HFFc6 (cell line): ENCODE measurements at regions not wholly inside any gene's neighbourhood (a gene's known extent, or its start where the extent isn't known, plus 50 kb on each side); places are given as distances from the start of the nearest gene placed in this dataset.
"Not testable (repeated sequence)": the region's sequence is repeated elsewhere in the genome, so short reads cannot be mapped to it uniquely, and the experiment has no call there.

ENCODE experiments used
- DNase-seq: peaks from one replicate; pipeline ENCODE4 v3.0.0-alpha.2; 2018
- H3K27ac Mint-ChIP-seq: 2 replicates; pipeline ENCODE4 v1.8.0; 2020; ENCODE audit warnings: mild to moderate bottlenecking, mixed read lengths
- H3K27me3 Mint-ChIP-seq: 2 replicates; pipeline ENCODE4 v1.8.0; 2021; ENCODE audit warnings: mild to moderate bottlenecking, moderate library complexity, mixed read lengths; ENCODE audit not compliant: insufficient read depth
- H3K36me3 Mint-ChIP-seq: 2 replicates; pipeline ENCODE4 v1.8.0; 2021; ENCODE audit warnings: low read depth, mixed read lengths
- H3K4me1 Mint-ChIP-seq: 2 replicates; pipeline ENCODE4 v1.8.0; 2020; ENCODE audit warnings: low read depth, mixed read lengths
- H3K4me3 Mint-ChIP-seq: 2 replicates; pipeline ENCODE4 v1.8.0; 2020; ENCODE audit warnings: mild to moderate bottlenecking, moderate library complexity, mixed read lengths
- H3K9me3 Mint-ChIP-seq: 2 replicates; pipeline ENCODE4 v1.8.0; 2020; ENCODE audit warnings: mild to moderate bottlenecking, mixed read lengths
- TF ChIP-seq, protein P1 (sequence below): fragments of 200-600 bp; sonication (generic); IDR thresholded peaks from 2 replicates; pipeline ENCODE4 v1.5.0; 2021; ENCODE audit warnings: antibody characterized with exemption, mild to moderate bottlenecking

DNA sequence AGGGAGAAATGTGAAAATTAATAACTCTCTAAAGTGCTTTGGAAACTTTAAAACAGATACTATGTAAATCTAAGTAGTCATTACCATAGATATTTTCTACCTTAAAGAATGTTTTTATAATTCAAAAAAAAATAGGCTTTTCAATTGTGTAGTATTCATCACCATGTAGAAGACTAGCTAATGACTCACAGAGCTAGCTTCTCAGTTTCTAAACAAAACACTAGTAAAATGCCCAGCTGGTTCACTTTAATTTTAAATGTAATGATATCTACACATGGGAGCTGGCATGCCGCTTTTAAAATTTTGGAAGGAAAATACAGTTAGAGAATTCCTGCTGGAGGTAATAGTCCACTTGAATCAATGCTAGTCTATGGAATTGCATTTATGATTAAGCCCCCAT, 509.8 kb downstream of the CSNK1G3 start:
- no peaks in the 10 kb centered on the region; the same call in 1 of the 2 replicates for H3K27me3 Mint-ChIP-seq
- H3K4me1 Mint-ChIP-seq, result no peaks in the 10 kb centered on the region
- no peak overlapping the region for H3K27ac Mint-ChIP-seq
- DNase-seq, result no peak
- no peaks in the 10 kb centered on the region for H3K36me3 Mint-ChIP-seq
- TF ChIP-seq, protein P1, sequence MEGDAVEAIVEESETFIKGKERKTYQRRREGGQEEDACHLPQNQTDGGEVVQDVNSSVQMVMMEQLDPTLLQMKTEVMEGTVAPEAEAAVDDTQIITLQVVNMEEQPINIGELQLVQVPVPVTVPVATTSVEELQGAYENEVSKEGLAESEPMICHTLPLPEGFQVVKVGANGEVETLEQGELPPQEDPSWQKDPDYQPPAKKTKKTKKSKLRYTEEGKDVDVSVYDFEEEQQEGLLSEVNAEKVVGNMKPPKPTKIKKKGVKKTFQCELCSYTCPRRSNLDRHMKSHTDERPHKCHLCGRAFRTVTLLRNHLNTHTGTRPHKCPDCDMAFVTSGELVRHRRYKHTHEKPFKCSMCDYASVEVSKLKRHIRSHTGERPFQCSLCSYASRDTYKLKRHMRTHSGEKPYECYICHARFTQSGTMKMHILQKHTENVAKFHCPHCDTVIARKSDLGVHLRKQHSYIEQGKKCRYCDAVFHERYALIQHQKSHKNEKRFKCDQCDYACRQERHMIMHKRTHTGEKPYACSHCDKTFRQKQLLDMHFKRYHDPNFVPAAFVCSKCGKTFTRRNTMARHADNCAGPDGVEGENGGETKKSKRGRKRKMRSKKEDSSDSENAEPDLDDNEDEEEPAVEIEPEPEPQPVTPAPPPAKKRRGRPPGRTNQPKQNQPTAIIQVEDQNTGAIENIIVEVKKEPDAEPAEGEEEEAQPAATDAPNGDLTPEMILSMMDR, result no peak
- H3K9me3 Mint-ChIP-seq, result no peaks in the 10 kb centered on the region
- no peak overlapping the region for H3K4me3 Mint-ChIP-seq

DNA sequence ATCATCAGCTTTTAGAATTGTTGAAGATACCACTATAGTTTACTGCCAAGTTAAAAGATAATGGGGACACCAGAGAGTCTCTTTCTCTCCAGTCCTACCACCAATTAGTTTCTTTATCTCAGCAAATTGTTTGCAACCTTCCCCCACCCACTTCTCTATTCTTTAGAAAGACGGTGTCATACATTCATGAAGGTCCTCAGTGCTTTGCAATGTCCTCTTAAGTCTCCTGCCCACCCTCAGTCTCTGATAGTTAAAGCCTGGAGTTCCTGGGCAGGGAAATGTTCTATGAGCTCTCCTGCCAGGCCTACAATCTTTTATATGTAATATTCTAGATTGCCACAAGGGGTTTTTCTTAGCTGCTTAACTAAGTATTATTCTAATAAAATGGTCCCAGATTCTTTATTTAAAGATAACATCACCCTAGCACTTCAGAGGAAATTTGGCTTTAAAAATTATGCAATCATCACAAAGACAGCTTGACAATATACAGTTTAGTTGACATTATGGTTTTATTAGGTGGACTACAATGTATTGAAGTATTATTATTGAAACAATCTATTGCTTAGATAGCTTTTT, 509.2 kb downstream of the CSNK1G3 start:
- TF ChIP-seq, protein P1, result peak; percentile 25; the same call in 1 of the 2 replicates
- no peak overlapping the region for H3K4me3 Mint-ChIP-seq
- no peaks in the 10 kb centered on the region for H3K4me1 Mint-ChIP-seq
- no peak overlapping the region for H3K27ac Mint-ChIP-seq
- no peak for DNase-seq
- H3K27me3 Mint-ChIP-seq, result no peaks in the 10 kb centered on the region
- no peaks in the 10 kb centered on the region for H3K36me3 Mint-ChIP-seq
- H3K9me3 Mint-ChIP-seq, result no peaks in the 10 kb centered on the region

DNA sequence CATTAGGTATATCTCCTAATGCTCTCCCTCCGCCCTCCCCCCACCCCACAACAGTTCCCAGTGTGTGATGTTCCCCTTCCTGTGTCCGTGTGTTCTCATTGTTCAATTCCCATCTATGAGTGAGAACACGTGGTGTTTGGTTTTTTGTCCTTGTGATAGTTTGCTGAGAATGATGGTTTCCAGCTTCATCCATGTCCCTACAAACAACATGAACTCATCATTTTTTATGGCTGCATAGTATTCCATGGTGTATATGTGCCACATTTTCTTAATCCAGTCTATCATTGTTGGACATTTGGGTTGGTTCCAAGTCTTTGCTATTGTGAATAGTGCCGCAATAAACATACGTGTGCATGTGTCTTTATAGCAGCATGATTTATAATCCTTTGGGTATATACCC, 505.3 kb downstream of the CSNK1G3 start:
- H3K27me3 Mint-ChIP-seq, H3K4me3 Mint-ChIP-seq, DNase-seq, H3K36me3 Mint-ChIP-seq, H3K9me3 Mint-ChIP-seq, H3K4me1 Mint-ChIP-seq, H3K27ac Mint-ChIP-seq: not testable (repeated sequence)

DNA sequence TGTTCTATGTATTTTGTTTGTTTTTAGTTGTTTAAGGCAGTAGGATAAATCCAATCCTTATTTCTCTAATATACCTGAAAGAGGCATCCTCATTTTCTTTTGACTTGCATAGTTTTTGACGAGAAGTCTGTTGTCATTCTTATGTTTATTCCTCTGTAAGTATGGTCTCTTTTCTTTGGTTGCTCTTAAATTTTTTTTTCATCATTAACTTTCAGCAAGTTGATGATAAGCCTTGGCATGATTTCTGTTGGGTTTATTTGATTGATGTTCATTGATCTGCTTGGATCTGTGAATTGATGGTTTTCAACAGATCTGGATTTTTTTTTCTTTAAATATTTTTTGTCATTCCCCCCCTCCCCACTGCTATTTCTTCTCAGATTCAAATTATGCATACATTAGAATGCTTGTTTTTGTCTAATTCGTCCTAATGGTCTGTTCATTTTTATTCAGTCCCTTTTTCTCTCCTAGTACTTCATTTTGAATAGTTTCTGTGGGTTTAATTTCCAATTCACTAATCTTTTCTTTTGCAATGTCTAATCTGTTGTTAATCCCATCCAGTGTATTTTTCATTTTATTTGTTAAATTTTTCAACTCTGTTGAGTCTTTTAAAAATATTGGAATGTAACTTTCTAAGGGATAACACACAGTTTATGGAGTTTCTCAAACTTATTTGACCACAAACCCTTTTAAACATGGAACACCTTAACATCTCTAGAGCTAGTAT, 495.9 kb downstream of the CSNK1G3 start:
- H3K27me3 Mint-ChIP-seq, result 0 out of 2 replicates have a peak, but pooled peaks cover 1% of the 10 kb centered on the region
- no peak overlapping the region for H3K27ac Mint-ChIP-seq
- H3K36me3 Mint-ChIP-seq, result peaks cover 9% of the 10 kb centered on the region; the same call in 1 of the 2 replicates
- H3K4me3 Mint-ChIP-seq, result no peak overlapping the region
- peaks cover 24% of the 10 kb centered on the region for H3K9me3 Mint-ChIP-seq
- TF ChIP-seq, protein P1, result no peak
- H3K4me1 Mint-ChIP-seq, result no peaks in the 10 kb centered on the region
- no peak for DNase-seq

DNA sequence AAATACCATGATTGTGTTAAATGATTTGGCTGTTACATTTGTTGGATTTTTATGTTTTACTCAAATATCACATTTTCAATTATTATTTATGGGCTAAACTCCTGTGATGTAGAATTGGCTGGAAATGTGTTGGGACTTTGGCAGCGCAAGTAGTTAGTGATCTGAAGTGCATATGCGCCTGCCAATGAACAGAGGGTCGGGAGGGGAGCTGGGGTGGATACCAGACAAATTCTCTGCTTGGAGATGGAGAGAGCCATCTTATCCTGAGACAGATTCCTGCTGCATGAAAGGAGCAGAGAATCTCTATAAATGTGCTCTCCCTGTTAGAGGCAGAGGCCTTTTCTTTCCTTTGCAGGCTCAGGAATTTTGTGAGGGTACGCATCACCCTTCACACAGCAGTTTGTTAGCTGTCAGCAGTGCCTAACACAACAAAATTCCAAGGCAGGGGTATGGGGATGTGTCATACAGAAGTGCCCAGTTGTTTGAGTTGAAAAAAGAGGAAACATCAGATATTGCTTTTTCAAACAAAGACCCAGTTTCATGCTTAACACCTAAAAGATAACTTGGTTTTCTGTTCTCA, 489.1 kb downstream of the CSNK1G3 start:
- peaks cover 8% of the 10 kb centered on the region for H3K27me3 Mint-ChIP-seq
- H3K4me3 Mint-ChIP-seq, result no peak overlapping the region
- peaks cover 3% of the 10 kb centered on the region; the same call in 1 of the 2 replicates for H3K9me3 Mint-ChIP-seq
- no peaks in the 10 kb centered on the region for H3K36me3 Mint-ChIP-seq
- no peak overlapping the region for H3K27ac Mint-ChIP-seq
- TF ChIP-seq, protein P1, result no peak
- peaks cover 35% of the 10 kb centered on the region for H3K4me1 Mint-ChIP-seq
- DNase-seq, result no peak

DNA sequence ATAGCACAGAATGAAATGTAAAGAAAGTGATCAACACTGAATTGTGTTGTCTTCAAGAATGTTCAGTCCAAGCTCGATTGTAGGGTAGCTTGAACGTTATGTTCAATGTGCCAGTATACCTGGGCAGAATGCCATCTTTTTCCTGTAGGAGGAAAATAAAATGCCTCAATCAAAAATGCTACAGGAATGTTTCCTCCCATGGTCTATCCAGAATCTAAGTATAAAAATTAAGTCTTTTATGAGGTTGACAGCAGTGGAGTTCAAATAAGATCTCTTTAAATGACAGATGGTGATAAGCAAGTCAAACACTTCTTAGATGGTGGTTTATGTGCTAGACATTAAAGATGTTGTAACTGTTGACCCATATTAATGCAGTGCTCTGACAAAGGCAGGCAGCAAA, 488.6 kb downstream of the CSNK1G3 start:
- Mint-ChIP-seq H3K4me1 (peaks cover 35% of the 10 kb centered on the region), H3K36me3 (no peaks in the 10 kb centered on the region), H3K4me3 (no peak overlapping the region), H3K27ac (no peak overlapping the region), H3K9me3 (no peaks in the 10 kb centered on the region), H3K27me3 (peaks cover 10% of the 10 kb centered on the region)
- DNase-seq, result no peak
- TF ChIP-seq, protein P1, result no peak
